ENCODE measurements at regions not wholly inside any gene's neighbourhood (a gene's known extent, or its start where the extent isn't known, plus 50 kb on each side); places are given as distances from the start of the nearest gene placed in this dataset.

GRCh38 chr9:2925016-2925415 is 81.1 kb upstream of the PUM3 start:
- Histone ChIP-seq H3K27ac (no peak overlapping the region), H3K36me3 (no peaks in the 10 kb centered on the region), H3K27me3 (no peaks in the 10 kb centered on the region), H3K9me3 (no peaks in the 10 kb centered on the region), H3K4me3 (no peak overlapping the region), H3K4me1 (no peaks in the 10 kb centered on the region)
- no peak for DNase-seq (ENCODE audit: extremely low spot score in 2 of 2)
- intact Hi-C loops (cut with DNase I): no loop called here
- TF ChIP-seq POLR2AphosphoS5 (IDR thresholded peaks at IDR 0.05; ENCODE audit: insufficient read depth in 1 of 2, low read depth in 1 of 2) (no peak), CTCF (IDR thresholded peaks at IDR 0.05) (no peak), POLR2A (IDR thresholded peaks at IDR 0.05) (no peak)

GRCh38 chr9:2924380-2924768 is 80.5 kb upstream of the PUM3 start:
- no peak overlapping the region for H3K27ac ChIP-seq
- intact Hi-C loops (cut with DNase I): no loop called here
- no peak overlapping the region for H3K4me3 ChIP-seq
- H3K9me3 ChIP-seq: no peaks in the 10 kb centered on the region
- no peaks in the 10 kb centered on the region for H3K27me3 ChIP-seq
- H3K4me1 ChIP-seq: no peaks in the 10 kb centered on the region
- H3K36me3 ChIP-seq: no peaks in the 10 kb centered on the region
- TF ChIP-seq POLR2A (IDR thresholded peaks at IDR 0.05) (no peak), CTCF (IDR thresholded peaks at IDR 0.05) (no peak), POLR2AphosphoS5 (IDR thresholded peaks at IDR 0.05; ENCODE audit: insufficient read depth in 1 of 2, low read depth in 1 of 2) (no peak)
- no peak for DNase-seq (ENCODE audit: extremely low spot score in 2 of 2)

- no peaks in the 10 kb centered on the region for H3K9me3 ChIP-seq
- DNase-seq (ENCODE audit: extremely low spot score in 2 of 2): no peak
- no peaks in the 10 kb centered on the region for H3K36me3 ChIP-seq
- TF ChIP-seq POLR2A (IDR thresholded peaks at IDR 0.05): no peak
- no peak for TF ChIP-seq CTCF (IDR thresholded peaks at IDR 0.05)
- H3K27me3 ChIP-seq: no peaks in the 10 kb centered on the region
- H3K4me1 ChIP-seq: no peaks in the 10 kb centered on the region
- no peak overlapping the region for H3K4me3 ChIP-seq
- intact Hi-C loops (cut with DNase I): no loop called here
- no peak overlapping the region for H3K27ac ChIP-seq
These were observed 80.0 kb upstream of the PUM3 start for GRCh38 chr9:2923766-2924379.

- Histone ChIP-seq H3K36me3 (no peaks in the 10 kb centered on the region), H3K4me3 (no peak overlapping the region), H3K9me3 (no peaks in the 10 kb centered on the region), H3K27ac (no peak overlapping the region), H3K4me1 (no peaks in the 10 kb centered on the region), H3K27me3 (no peaks in the 10 kb centered on the region)
- intact Hi-C loops (cut with DNase I): no loop called here
- no peak for DNase-seq (ENCODE audit: extremely low spot score in 2 of 2)
- TF ChIP-seq CTCF (IDR thresholded peaks at IDR 0.05): no peak
- TF ChIP-seq POLR2A (IDR thresholded peaks at IDR 0.05): no peak
- TF ChIP-seq POLR2AphosphoS5 (IDR thresholded peaks at IDR 0.05; ENCODE audit: insufficient read depth in 1 of 2, low read depth in 1 of 2): no peak
These were observed 75.5 kb upstream of the PUM3 start for GRCh38 chr9:2919347-2919746.

- no peak overlapping the region for H3K27ac ChIP-seq
- no peak for TF ChIP-seq POLR2A (IDR thresholded peaks at IDR 0.05)
- no peak for TF ChIP-seq CTCF (IDR thresholded peaks at IDR 0.05)
- no peak for TF ChIP-seq POLR2AphosphoS5 (IDR thresholded peaks at IDR 0.05; ENCODE audit: insufficient read depth in 1 of 2, low read depth in 1 of 2)
- H3K9me3 ChIP-seq: no peaks in the 10 kb centered on the region
- no peaks in the 10 kb centered on the region for H3K27me3 ChIP-seq
- intact Hi-C loops (cut with DNase I): no loop called here
- H3K36me3 ChIP-seq: no peaks in the 10 kb centered on the region
- no peaks in the 10 kb centered on the region for H3K4me1 ChIP-seq
- no peak overlapping the region for H3K4me3 ChIP-seq
- no peak for DNase-seq (ENCODE audit: extremely low spot score in 2 of 2)
These were observed 72.6 kb upstream of the PUM3 start for GRCh38 chr9:2916382-2916985.

All from vagina (tissue), 2 donors.